Thyroid gland (tissue), 4 donors: ENCODE measurements at regions not wholly inside any gene's neighbourhood (a gene's known extent, or its start where the extent isn't known, plus 50 kb on each side); places are given as distances from the start of the nearest gene placed in this dataset.
"Not testable (repeated sequence)": the region's sequence is repeated elsewhere in the genome, so short reads cannot be mapped to it uniquely, and the experiment has no call there.

Source experiments
- DNase-seq, 2 donors: peaks; one replicate each; pipeline ENCODE4 v3.0.0-alpha.2; 2019
- H3K27ac ChIP-seq, 3 donors: fragments of 200-600 bp; sonication (generic); 1 replicate in 2 of 3; 2 replicates in 1 of 3; pipeline ENCODE4 v1.5.1; 2016 to 2019; ENCODE audit warnings: mild to moderate bottlenecking in 1 of 3, moderate library complexity in 1 of 3
- H3K27me3 ChIP-seq: fragments of 200-600 bp; sonication (generic); one replicate; pipeline ENCODE4 v1.5.1; 2019
- H3K36me3 ChIP-seq, 2 donors: fragments of 200-600 bp; sonication (generic); one replicate each; pipeline ENCODE4 v1.5.1; 2016 to 2019
- H3K4me1 ChIP-seq, 2 donors: fragments of 200-600 bp; sonication (generic); one replicate each; pipeline ENCODE4 v1.5.1; 2017 to 2019
- H3K4me3 ChIP-seq, 3 donors: fragments of 200-600 bp; sonication (generic); replicated peaks in 1 of 3; 1 replicate in 2 of 3; 2 replicates in 1 of 3; pipeline ENCODE4 v1.5.1; 2016; ENCODE audit warnings: mild to moderate bottlenecking in 1 of 3
- H3K9me3 ChIP-seq: fragments of 200-600 bp; sonication (generic); one replicate; pipeline ENCODE4 v1.5.1; 2017
- CTCF ChIP-seq, 6 experiments: fragments of 200-600 bp in 3 of 6; fragments of 450-650 bp in 3 of 6; sonication (generic) in 3 of 6; IDR thresholded peaks; one replicate each; pipeline ENCODE4 v1.5.1; 2016 to 2019; ENCODE audit warnings: antibody characterized with exemption in 6 of 6, mild to moderate bottlenecking in 2 of 6, inconsistent platforms in 1 of 6, moderate library complexity in 1 of 6
- POLR2A ChIP-seq, 2 donors: fragments of 450-650 bp; IDR thresholded peaks; one replicate each; pipeline ENCODE4 v1.6.1; 2017; ENCODE audit warnings: antibody characterized with exemption in 2 of 2, mild to moderate bottlenecking in 2 of 2, moderate library complexity in 1 of 2
- WGBS, 2 donors: methylation state at CpG; one replicate each; pipeline ENCODE4 v1.1.5; 2017; 5-methylcytosine and 5-hydroxymethylcytosine counted together
- intact Hi-C: fragments of 100-400 bp; cut with DNase I; formaldehyde crosslinking; loops from one replicate; pipeline ENCODE4 v1.15.1; 2023

DNA sequence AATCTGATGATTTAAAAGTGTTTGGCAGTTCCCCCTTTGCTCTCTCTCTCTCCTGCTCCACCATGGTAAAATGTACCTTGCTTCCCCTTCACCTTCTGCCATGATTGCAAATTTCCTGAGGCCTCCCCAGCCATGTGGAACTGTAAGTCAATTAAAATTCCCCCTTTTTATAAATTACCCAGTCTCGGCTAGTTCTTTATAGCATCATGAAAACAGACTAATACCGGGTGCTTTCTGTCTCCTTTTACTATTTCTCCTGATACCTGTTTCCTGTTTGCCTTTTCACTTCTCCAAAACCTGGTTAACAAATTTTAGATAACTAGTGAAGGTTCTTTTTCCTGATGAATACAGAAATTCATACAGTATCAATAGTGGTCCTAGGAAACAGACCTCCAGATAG is 1670.3 kb downstream of the MRPL39 start:
- no peaks in the 10 kb centered on the region for H3K27me3 ChIP-seq
- DNase-seq, result no peak
- intact Hi-C loops, result no loop called here
- no peak overlapping the region for H3K27ac ChIP-seq
- no peaks in the 10 kb centered on the region for H3K36me3 ChIP-seq
- no peaks in the 10 kb centered on the region for H3K4me1 ChIP-seq
- H3K4me3 ChIP-seq, result no peak overlapping the region
- 84 to 89% methylated on average over 2 of the region's 2 CpGs for WGBS, 2 donors
- no peaks in the 10 kb centered on the region for H3K9me3 ChIP-seq
- TF ChIP-seq POLR2A (IDR thresholded peaks at IDR 0.05) (no peak), CTCF (IDR thresholded peaks at IDR 0.05) (no peak)

DNA sequence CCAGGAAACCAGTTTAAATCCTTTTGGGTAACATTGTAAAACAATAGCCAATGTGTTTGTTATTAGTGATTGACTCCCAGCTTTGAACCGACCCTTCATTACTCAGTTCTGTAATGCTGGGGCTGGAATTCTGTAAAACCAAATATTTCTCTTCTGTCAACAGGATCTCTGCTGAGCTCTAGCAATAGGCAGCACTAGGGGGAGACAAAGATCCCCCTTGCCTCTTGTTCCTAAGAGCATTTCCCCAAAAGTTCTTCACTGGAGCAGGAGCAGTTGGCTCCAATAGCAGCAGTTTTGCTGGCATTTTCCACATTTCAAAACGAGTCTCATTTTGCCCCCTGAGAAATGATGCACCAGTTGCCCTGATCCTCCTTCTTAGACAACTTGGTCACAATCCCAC is 1671.1 kb downstream of the MRPL39 start:
- Histone ChIP-seq H3K27me3 (no peaks in the 10 kb centered on the region), H3K27ac (no peak overlapping the region), H3K36me3 (no peaks in the 10 kb centered on the region), H3K9me3 (no peaks in the 10 kb centered on the region), H3K4me3 (no peak overlapping the region), H3K4me1 (no peaks in the 10 kb centered on the region)
- peak in 1 of 6 experiments; percentile 27 for TF ChIP-seq CTCF (IDR thresholded peaks at IDR 0.05)
- no peak for TF ChIP-seq POLR2A (IDR thresholded peaks at IDR 0.05)
- WGBS, 2 donors, result 69 to 71% methylated on average over 2 of the region's 2 CpGs
- DNase-seq, result no peak
- intact Hi-C loops, result no loop called here

- no peaks in the 10 kb centered on the region for H3K9me3 ChIP-seq
- 81 to 88% methylated on average over 1 of the region's 1 CpG for WGBS, 2 donors
- H3K27me3 ChIP-seq, result no peaks in the 10 kb centered on the region
- no peak overlapping the region for H3K4me3 ChIP-seq
- no peaks in the 10 kb centered on the region for H3K4me1 ChIP-seq
- DNase-seq, result no peak
- H3K27ac ChIP-seq, result no peak overlapping the region
- no peak for TF ChIP-seq CTCF (IDR thresholded peaks at IDR 0.05)
- no peak for TF ChIP-seq POLR2A (IDR thresholded peaks at IDR 0.05)
- intact Hi-C loops, result no loop called here
- H3K36me3 ChIP-seq, result no peaks in the 10 kb centered on the region
These were observed 1676.7 kb downstream of the MRPL39 start for GRCh38 chr21:23930565-23930964.

- H3K4me1 ChIP-seq, H3K27me3 ChIP-seq, DNase-seq, H3K27ac ChIP-seq, H3K4me3 ChIP-seq, H3K36me3 ChIP-seq, intact Hi-C loops, H3K9me3 ChIP-seq: not testable (repeated sequence)
- WGBS, 2 donors, result 94 to 97% methylated on average over 3 of the region's 3 CpGs
These were observed 1680.9 kb downstream of the MRPL39 start for GRCh38 chr21:23926430-23926829.

DNA sequence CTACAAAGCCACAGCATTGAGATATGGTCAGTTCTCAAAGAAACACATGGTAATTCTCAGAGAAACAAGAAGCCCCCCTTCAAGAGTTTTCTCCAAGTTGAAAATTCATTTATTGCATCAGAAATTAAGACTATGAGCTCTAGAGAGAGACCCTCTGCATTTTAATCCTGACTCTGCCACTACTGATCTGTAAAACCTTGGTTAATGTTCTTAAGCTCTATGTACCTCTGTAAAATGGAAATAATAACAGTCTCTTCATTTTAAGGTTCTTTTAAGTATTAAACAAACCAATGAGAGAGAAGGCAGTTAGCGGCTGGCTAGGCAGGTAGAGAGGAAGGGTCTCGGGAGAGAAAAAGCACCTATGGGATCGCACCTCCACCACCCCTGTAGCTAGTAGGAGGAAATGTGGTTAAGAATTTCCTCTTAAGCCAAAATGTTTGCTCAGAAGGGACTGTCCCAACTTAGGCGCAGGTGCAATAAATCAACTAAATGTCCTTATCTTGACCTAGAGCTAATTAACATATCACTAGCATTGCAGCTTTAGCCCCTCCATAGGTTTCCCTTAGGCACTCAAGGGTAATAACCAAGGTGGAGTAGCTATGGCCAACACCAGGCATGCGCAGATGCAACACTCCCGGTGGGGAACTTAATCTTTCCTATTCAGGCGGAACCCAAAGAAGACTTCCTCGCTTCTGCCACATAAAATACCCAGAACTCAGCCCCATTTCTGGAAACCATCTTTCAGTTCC is 1685.4 kb downstream of the MRPL39 start:
- Histone ChIP-seq H3K27me3 (no peaks in the 10 kb centered on the region), H3K36me3 (no peaks in the 10 kb centered on the region), H3K4me1 (no peaks in the 10 kb centered on the region), H3K4me3 (no peak overlapping the region), H3K27ac (no peak overlapping the region), H3K9me3 (no peaks in the 10 kb centered on the region)
- intact Hi-C loops, result no loop called here
- TF ChIP-seq CTCF (IDR thresholded peaks at IDR 0.05), result no peak
- no peak for TF ChIP-seq POLR2A (IDR thresholded peaks at IDR 0.05)
- 79 to 80% methylated on average over 8 of the region's 8 CpGs for WGBS, 2 donors
- DNase-seq, result no peak
